Endothelial cell of umbilical vein (primary cell): ENCODE measurements at regions not wholly inside any gene's neighbourhood (a gene's known extent, or its start where the extent isn't known, plus 50 kb on each side); places are given as distances from the start of the nearest gene placed in this dataset.

Source experiments
- BruUV-seq: library from RNA; stranded (reverse); fragments of 400-500 nt; replicated peaks from 2 replicates; lab custom pipeline; 2021; lab: Mats Ljungman, UMichigan
- CTCF ChIA-PET: fragments of 300-600, 350-600 bp; sonication (Branson Sonifier 250); formaldehyde crosslinking; loops from one replicate; lab custom pipeline; 2021; ENCODE audit warnings: antibody characterized with exemption, inconsistent platforms; lab: Charles Lee
- POLR2A ChIA-PET: fragments of 300-600, 350-600 bp; sonication (Branson Sonifier 250); formaldehyde crosslinking; loops from one replicate; lab custom pipeline; 2021; ENCODE audit warnings: antibody characterized with exemption, inconsistent platforms; lab: Charles Lee
- DNase-seq: peaks from one replicate; pipeline ENCODE4 v3.0.0-alpha.2; 2011; ENCODE audit warnings: low read depth, low spot score
- FAIRE-seq: peaks from 2 replicates; lab custom pipeline; 2011; peaks lifted over from hg19 to GRCh38; lab: Jason Lieb, UNC
- H2AFZ ChIP-seq: 2 replicates; pipeline ENCODE4 v1.6.0; 2012; ENCODE audit warnings: low read depth, low read length, control low read depth, inconsistent platforms
- H3K27ac ChIP-seq: 2 replicates; pipeline ENCODE4 v1.5.1; 2011; ENCODE audit warnings: low read depth, mild to moderate bottlenecking, control low read depth, low read length, moderate library complexity; ENCODE audit not compliant: insufficient read depth
- H3K27me3 ChIP-seq, 2 experiments: 2 replicates each; pipeline versions ENCODE4 v1.6.0 to v1.6.1; 2011; ENCODE audit warnings: low read length in 2 of 2, mixed read lengths in 1 of 2; ENCODE audit not compliant: control insufficient read depth in 2 of 2, insufficient read depth in 2 of 2
- H3K36me3 ChIP-seq, 2 experiments: 2 replicates in 1 of 2; 3 replicates in 1 of 2; pipeline ENCODE4 v1.5.1; 2011; ENCODE audit warnings: low read length in 2 of 2, mild to moderate bottlenecking in 1 of 2, moderate library complexity in 1 of 2; ENCODE audit not compliant: control insufficient read depth in 2 of 2, insufficient read depth in 2 of 2; ENCODE audit errors: extremely low read depth in 1 of 2
- H3K4me1 ChIP-seq: 3 replicates; pipeline ENCODE4 v1.5.1; 2011; ENCODE audit warnings: mild to moderate bottlenecking, low read length; ENCODE audit not compliant: control insufficient read depth, insufficient read depth; ENCODE audit errors: extremely low read depth
- H3K4me2 ChIP-seq: 2 replicates; pipeline ENCODE4 v1.6.1; 2011; ENCODE audit warnings: low read length, control low read depth, mixed read lengths; ENCODE audit not compliant: insufficient read depth
- H3K4me3 ChIP-seq, 3 experiments: fragments of 200-600 bp in 1 of 3; sonication (generic), shearing (Covaris generic) in 1 of 3; replicated peaks in 1 of 3; 2 replicates each; pipeline ENCODE4 v1.5.1; 2011 to 2016; ENCODE audit warnings: control low read depth in 3 of 3, low read length in 3 of 3, mild to moderate bottlenecking in 2 of 3, inconsistent platforms in 1 of 3, low read depth in 1 of 3, moderate library complexity in 1 of 3; ENCODE audit not compliant: insufficient read depth in 1 of 3
- H3K79me2 ChIP-seq: 2 replicates; pipeline ENCODE4 v1.6.0; 2012; ENCODE audit warnings: low read length, inconsistent platforms; ENCODE audit not compliant: control insufficient read depth, insufficient read depth
- H3K9ac ChIP-seq: replicated peaks from 2 replicates; pipeline ENCODE3; 2011; ENCODE audit warnings: low read length, control low read depth; ENCODE audit not compliant: insufficient read depth; ENCODE audit errors: extremely low read depth
- H3K9me1 ChIP-seq: replicated peaks from 3 replicates; pipeline ENCODE4 v1.6.0; 2011; ENCODE audit warnings: mild to moderate bottlenecking, low read length; ENCODE audit not compliant: control insufficient read depth, insufficient read depth; ENCODE audit errors: extremely low read depth
- H3K9me3 ChIP-seq: replicated peaks from 2 replicates; pipeline ENCODE4 v1.5.1; 2012; ENCODE audit warnings: low read length, inconsistent platforms; ENCODE audit not compliant: control insufficient read depth, insufficient read depth
- H4K20me1 ChIP-seq: replicated peaks from 2 replicates; pipeline ENCODE3; 2011; ENCODE audit warnings: mild to moderate bottlenecking, low read length; ENCODE audit not compliant: control insufficient read depth, insufficient read depth; ENCODE audit errors: extremely low read depth
- EZH2 ChIP-seq: IDR thresholded peaks from 2 replicates; pipeline ENCODE4 v1.6.1; 2012; ENCODE audit warnings: borderline replicate concordance, low read depth, mild to moderate bottlenecking, moderate library complexity, low read length, inconsistent platforms; ENCODE audit not compliant: severe bottlenecking
- FOS ChIP-seq: IDR thresholded peaks from 2 replicates; pipeline ENCODE4 v1.6.1; 2011; ENCODE audit warnings: mild to moderate bottlenecking, low read length, moderate library complexity, borderline replicate concordance; ENCODE audit not compliant: insufficient read depth
- GATA2 ChIP-seq: IDR thresholded peaks from 2 replicates; pipeline ENCODE4 v1.7.0; 2011; ENCODE audit warnings: low read depth, mild to moderate bottlenecking, moderate library complexity, mixed read lengths, low read length; ENCODE audit not compliant: insufficient read length, insufficient read depth
- JUN ChIP-seq: IDR thresholded peaks from 2 replicates; pipeline ENCODE4 v1.6.1; 2011; ENCODE audit warnings: borderline replicate concordance, low read depth; ENCODE audit not compliant: insufficient read length, insufficient read depth
- MYC ChIP-seq: IDR thresholded peaks from one replicate; pipeline ENCODE4 v1.6.1; 2011; ENCODE audit warnings: mild to moderate bottlenecking, low read depth, low read length
- POLR2A ChIP-seq: IDR thresholded peaks from 2 replicates; pipeline ENCODE4 v1.6.1; 2012; ENCODE audit warnings: low read depth, mild to moderate bottlenecking, control low read depth, low read length
- POLR2AphosphoS5 ChIP-seq: IDR thresholded peaks from 2 replicates; pipeline ENCODE4 v1.6.1; 2012; ENCODE audit warnings: low read depth, mild to moderate bottlenecking, control low read depth, low read length, moderate library complexity; ENCODE audit not compliant: insufficient read depth
- dilution Hi-C: fragments of 300-500 bp; cut with MboI; formaldehyde crosslinking; loops from one replicate; pipeline ENCODE4 v1.15.0; 2019; ENCODE audit warnings: low sequenced_read_pairs; ENCODE audit not compliant: extremely low pct_ligation_motif_present
- intact Hi-C: fragments of 100-400 bp; cut with micrococcal nuclease; formaldehyde crosslinking; loops from one replicate; pipeline ENCODE4 v1.10.0; 2022
- TF ChIP-seq, protein P1 (sequence below), 2 donors: IDR thresholded peaks; 1 replicate in 1 of 2; 2 replicates in 1 of 2; pipeline ENCODE4 v1.5.1; 2011; ENCODE audit warnings: low read length in 2 of 2, mild to moderate bottlenecking in 2 of 2, moderate library complexity in 2 of 2, control low read depth in 1 of 2, inconsistent platforms in 1 of 2, low read depth in 1 of 2; ENCODE audit not compliant: insufficient read depth in 1 of 2; ENCODE audit errors: extremely low read depth in 1 of 2
- TF ChIP-seq, protein P2 (sequence below): IDR thresholded peaks from 2 replicates; pipeline ENCODE4 v1.6.1; 2011; ENCODE audit not compliant: insufficient read depth, insufficient read length

DNA sequence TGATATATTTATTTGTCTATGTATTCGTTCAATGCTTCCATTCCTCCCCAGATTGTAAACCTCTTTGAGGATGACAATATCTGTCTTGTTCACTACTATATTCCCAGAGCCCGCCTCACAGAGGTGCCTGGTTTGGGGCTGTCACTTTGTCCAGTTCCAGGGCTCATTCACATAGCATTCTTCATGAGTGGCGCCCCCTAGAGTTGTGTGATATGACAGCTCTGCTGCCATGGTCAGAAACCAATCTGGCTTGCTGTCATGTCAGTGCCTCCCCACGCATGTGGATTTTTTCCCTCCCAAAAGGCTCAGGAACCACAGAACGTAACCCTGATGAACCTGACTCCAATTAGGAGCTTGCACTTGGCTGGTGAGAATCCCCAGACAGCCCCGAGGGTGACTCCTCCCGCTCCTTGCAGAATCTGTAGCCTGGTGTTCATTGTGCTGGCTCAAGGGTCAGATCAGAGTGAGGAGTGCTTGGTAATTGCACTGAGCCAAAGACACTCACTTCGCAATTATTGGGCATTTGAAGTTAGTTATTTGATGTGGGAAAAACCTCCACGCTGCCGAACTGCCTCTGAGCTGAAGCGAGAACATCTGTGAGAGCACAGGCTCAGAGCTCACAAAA lies 145.5 kb downstream of the PTPN11 start:
- CTCF ChIA-PET = no interaction called here
- no peak overlapping the region for H3K4me3 ChIP-seq
- intact Hi-C loops = no loop called here
- no peaks in the 10 kb centered on the region for H3K36me3 ChIP-seq
- no peak overlapping the region for H3K9ac ChIP-seq
- DNase-seq (no peak), FAIRE-seq (no peak)
- no TSS peak for BruUV-seq
- H3K4me1 ChIP-seq = no peaks in the 10 kb centered on the region
- no peak overlapping the region for H3K27ac ChIP-seq
- H3K79me2 ChIP-seq = no peaks in the 10 kb centered on the region
- no peaks in the 10 kb centered on the region for H3K9me1 ChIP-seq
- no peaks in the 10 kb centered on the region for H3K9me3 ChIP-seq
- dilution Hi-C loops = no loop called here
- H4K20me1 ChIP-seq = no peaks in the 10 kb centered on the region
- H3K27me3 ChIP-seq = no peaks in the 10 kb centered on the region
- POLR2A ChIA-PET = interaction anchor here (0.6 kb wide), 1 partner anchor 297 kb away, joined by 6 read pairs; no protein-coding TSS in a partner anchor
- no peak overlapping the region for H2AFZ ChIP-seq
- no peak for TF ChIP-seq FOS
- TF ChIP-seq POLR2A = no peak
- TF ChIP-seq, protein P1, sequence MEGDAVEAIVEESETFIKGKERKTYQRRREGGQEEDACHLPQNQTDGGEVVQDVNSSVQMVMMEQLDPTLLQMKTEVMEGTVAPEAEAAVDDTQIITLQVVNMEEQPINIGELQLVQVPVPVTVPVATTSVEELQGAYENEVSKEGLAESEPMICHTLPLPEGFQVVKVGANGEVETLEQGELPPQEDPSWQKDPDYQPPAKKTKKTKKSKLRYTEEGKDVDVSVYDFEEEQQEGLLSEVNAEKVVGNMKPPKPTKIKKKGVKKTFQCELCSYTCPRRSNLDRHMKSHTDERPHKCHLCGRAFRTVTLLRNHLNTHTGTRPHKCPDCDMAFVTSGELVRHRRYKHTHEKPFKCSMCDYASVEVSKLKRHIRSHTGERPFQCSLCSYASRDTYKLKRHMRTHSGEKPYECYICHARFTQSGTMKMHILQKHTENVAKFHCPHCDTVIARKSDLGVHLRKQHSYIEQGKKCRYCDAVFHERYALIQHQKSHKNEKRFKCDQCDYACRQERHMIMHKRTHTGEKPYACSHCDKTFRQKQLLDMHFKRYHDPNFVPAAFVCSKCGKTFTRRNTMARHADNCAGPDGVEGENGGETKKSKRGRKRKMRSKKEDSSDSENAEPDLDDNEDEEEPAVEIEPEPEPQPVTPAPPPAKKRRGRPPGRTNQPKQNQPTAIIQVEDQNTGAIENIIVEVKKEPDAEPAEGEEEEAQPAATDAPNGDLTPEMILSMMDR (IDR thresholded peaks at IDR 0.05; ENCODE audit: extremely low read depth in 1 of 2, insufficient read depth in 1 of 2, low read depth in 1 of 2, low read length in 2 of 2) = no peak
- TF ChIP-seq GATA2 = no peak
- TF ChIP-seq, protein P2, sequence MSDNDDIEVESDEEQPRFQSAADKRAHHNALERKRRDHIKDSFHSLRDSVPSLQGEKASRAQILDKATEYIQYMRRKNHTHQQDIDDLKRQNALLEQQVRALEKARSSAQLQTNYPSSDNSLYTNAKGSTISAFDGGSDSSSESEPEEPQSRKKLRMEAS = no peak
- no peak for TF ChIP-seq EZH2
- no peak for TF ChIP-seq POLR2AphosphoS5
- TF ChIP-seq JUN = no peak
- TF ChIP-seq MYC = no peak
- H3K4me2 ChIP-seq = no peak overlapping the region
